DMS 273 treated with DMSO at 0.1 percent for 48 hours (cell line): ENCODE measurements at regions not wholly inside any gene's neighbourhood (a gene's known extent, or its start where the extent isn't known, plus 50 kb on each side); places are given as distances from the start of the nearest gene placed in this dataset.
"Not testable (repeated sequence)": the region's sequence is repeated elsewhere in the genome, so short reads cannot be mapped to it uniquely, and the experiment has no call there.

Experiments used
- DNase-seq: peaks from one replicate; lab custom pipeline; 2025; lab: John Stamatoyannopoulos, UW

- DNase-seq = no peak
These were observed 104.6 kb upstream of the GPBP1 start for GRCh38 chr5:57069115-57069835.

- DNase-seq = no peak
These were observed 101.5 kb upstream of the GPBP1 start for GRCh38 chr5:57072218-57072892.

DNA sequence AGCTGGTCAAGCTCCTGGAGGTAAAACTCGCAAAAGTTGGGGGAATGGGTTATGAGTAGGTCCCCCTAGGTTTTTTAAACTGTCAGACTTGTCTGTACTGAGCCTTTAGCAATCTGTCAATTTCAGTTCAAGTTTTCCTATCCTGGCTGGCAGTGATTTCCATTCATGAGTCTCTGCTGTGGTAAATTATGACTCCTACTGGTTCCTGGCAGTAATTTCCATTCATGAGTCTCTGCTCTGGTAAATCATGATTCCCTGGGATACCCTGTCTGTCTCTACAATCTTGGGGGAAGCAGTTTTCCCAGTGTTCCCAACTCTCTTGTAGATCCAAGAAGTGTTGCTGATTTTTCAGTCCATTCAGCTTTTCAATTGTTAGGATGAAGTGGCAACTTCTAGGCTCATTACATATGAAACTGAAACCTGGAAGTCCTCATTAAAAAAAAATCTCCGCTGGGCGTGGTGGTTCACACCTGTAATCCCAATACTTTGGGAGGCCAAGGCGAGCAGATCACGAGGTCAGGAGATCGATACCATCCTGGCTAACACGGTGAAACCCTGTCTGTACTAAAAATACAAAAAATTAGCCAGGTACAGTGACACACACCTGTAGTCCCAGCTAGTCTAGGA, 91.3 kb upstream of the GPBP1 start:
- DNase-seq = no peak

DNA sequence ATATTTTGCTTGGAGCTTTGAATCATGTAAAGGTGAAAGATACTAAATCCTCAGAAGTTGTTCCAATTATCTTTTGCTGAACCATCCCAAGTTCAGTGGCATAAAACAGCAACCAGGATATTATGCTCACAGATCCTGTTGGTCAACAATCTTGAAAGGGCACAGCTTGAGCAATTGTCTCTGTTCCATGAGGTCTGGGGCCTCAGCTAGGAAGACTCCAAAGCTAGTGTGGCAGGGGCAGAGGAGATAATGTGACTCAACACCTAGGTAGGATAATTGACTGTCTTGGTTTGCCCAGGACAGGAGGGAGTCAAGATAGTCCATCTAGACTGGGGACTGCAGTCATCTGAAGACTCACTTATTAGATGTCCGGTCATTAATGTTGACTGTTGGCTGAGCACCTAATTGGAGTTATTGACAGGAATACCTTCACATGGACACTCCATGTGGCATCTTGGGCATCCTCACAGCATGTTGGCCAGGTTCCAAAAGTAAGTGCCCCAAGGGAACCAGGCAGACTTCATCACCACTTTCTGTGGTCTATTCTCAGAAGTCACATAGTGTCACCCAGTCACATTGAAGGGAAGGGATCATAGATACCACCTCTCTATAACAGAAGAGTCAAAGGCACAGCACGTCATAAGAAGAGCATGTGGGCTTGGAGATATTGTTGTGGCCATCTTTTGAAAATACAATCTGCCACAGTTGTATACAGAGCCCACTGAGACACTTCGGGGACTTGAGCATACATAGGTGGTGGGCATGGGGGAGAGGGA, 88.4 kb upstream of the GPBP1 start:
- no peak for DNase-seq

- DNase-seq = not testable (repeated sequence)
These were observed 85.9 kb upstream of the GPBP1 start for GRCh38 chr5:57087947-57088346.

- no peak for DNase-seq
These were observed 78.8 kb upstream of the GPBP1 start for GRCh38 chr5:57094753-57095683.

GRCh38 chr5:57097526-57097925, 76.3 kb upstream of the GPBP1 start:
- no peak for DNase-seq

- DNase-seq = no peak
These were observed 71.5 kb upstream of the GPBP1 start for GRCh38 chr5:57102189-57102904.

DNA sequence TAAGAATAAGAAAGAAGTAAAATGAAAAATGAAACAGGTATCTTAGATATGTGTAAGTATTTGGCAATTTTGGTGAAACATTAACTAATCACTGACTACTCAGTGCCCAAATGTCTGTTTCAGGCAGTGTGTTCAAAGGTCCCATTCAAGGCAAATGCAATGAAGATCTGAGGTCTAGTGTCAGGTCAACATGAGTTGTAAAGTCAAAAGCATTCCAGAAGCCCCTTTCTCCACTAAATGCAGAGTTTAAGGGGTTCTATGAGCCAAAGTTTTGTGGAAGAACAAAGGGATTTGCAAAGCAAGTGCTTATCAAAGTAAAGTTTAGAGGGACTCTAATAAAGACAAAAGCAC, 71.0 kb upstream of the GPBP1 start:
- DNase-seq = no peak

DNA sequence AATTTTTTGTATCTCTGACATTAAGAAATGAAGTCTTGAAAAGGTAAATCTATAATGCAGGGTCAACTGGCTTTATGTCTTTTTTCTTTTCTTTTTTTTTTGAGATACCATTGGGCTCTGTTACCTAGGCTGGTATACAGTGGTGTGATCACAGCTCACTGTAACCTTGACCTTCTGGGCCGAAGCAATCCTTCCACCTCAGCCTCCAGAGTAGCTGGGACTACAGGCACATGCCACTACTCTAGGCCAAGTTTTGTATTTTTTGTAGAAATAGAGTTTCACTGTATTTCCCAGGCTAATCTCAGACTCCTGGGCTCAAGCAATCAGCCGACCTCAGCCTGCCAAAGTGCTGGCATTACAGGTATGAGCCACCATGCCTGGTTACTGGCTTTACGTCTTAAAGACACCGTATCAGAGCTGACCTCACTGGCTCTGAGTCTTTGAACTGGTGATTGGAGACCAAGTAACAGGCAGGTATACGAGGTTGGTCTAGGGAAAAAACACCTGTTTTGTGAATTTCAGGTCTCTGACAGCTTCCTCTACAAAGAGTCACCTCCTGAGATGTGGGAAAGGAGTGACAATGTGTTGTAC, 70.4 kb upstream of the GPBP1 start:
- no peak for DNase-seq

GRCh38 chr5:57106661-57107060, 67.2 kb upstream of the GPBP1 start:
- no peak for DNase-seq

DNA sequence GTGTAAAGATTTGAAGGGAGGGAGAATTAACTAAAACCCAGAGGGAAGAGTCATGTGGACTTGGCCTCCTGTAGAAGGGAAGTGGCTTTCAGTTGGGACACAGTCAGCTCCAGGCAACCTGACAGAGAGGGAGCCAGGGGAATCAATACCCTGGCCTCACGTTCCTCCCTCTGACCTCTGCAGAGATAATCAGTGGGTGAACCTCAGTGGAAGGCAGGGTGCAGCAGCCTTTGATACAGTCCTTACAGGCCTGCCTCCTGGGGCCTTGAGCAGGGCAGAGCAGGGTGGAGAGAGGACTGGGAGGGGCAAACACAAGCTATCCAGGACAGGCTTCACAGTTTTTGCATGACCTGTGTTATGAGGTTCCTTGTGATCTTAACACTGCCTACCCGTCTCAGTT, 61.9 kb upstream of the GPBP1 start:
- no peak for DNase-seq

- DNase-seq = no peak
These were observed 60.4 kb upstream of the GPBP1 start for GRCh38 chr5:57113481-57113880.

GRCh38 chr5:57117596-57117995, 56.3 kb upstream of the GPBP1 start:
- DNase-seq = no peak

GRCh38 chr5:57119031-57119430, 54.8 kb upstream of the GPBP1 start:
- no peak for DNase-seq

- DNase-seq = no peak
These were observed 49.8 kb upstream of the GPBP1 start for GRCh38 chr5:57124014-57124413.
